OCI-LY7 (cell line): ENCODE measurements at regions not wholly inside any gene's neighbourhood (a gene's known extent, or its start where the extent isn't known, plus 50 kb on each side); places are given as distances from the start of the nearest gene placed in this dataset.

Experiments
- BruUV-seq: library from RNA; stranded (reverse); fragments of 400-500 nt; replicated peaks from 2 replicates; lab custom pipeline; 2021; lab: Mats Ljungman, UMichigan
- CTCF ChIA-PET: fragments of 300-600 bp; sonication (Branson Sonifier 250); formaldehyde crosslinking; loops from one replicate; lab custom pipeline; 2022; ENCODE audit warnings: antibody characterized with exemption; ENCODE audit not compliant: unreplicated experiment; lab: Charles Lee
- POLR2A ChIA-PET: fragments of 300-600 bp; sonication (Branson Sonifier 250); formaldehyde crosslinking; loops from one replicate; lab custom pipeline; 2022; ENCODE audit warnings: antibody characterized with exemption; lab: Charles Lee
- DNase-seq: peaks from one replicate; pipeline ENCODE4 v3.0.0-alpha.2; 2015; ENCODE audit warnings: low spot score
- H2AFZ ChIP-seq: fragments of 200-600 bp; sonication (generic), shearing (Covaris generic); 2 replicates; pipeline ENCODE4 v1.6.1; 2014; ENCODE audit warnings: mild to moderate bottlenecking, antibody characterized with exemption, low read length, moderate library complexity
- H3K27ac ChIP-seq: fragments of 200-600 bp; sonication (generic); 2 replicates; pipeline ENCODE4 v1.5.1; 2014; ENCODE audit warnings: mixed run types, low read depth, mild to moderate bottlenecking, moderate library complexity, low read length, inconsistent platforms; ENCODE audit not compliant: poor library complexity, severe bottlenecking
- H3K36me3 ChIP-seq: fragments of 200-600 bp; sonication (generic); 2 replicates; pipeline ENCODE4 v1.6.1; 2014; ENCODE audit warnings: mild to moderate bottlenecking, antibody characterized with exemption, low read length, moderate library complexity, mixed read lengths; ENCODE audit not compliant: insufficient read depth
- H3K4me1 ChIP-seq: fragments of 200-600 bp; sonication (generic); 2 replicates; pipeline ENCODE4 v1.5.1; 2014; ENCODE audit warnings: mild to moderate bottlenecking, low read length; ENCODE audit not compliant: insufficient read depth, poor library complexity, severe bottlenecking
- H3K4me2 ChIP-seq: fragments of 200-600 bp; sonication (generic); 2 replicates; pipeline ENCODE4 v1.6.1; 2014; ENCODE audit warnings: mild to moderate bottlenecking, low read length
- H3K4me3 ChIP-seq: fragments of 200-600 bp; sonication (generic); 2 replicates; pipeline ENCODE4 v1.5.1; 2014; ENCODE audit warnings: mild to moderate bottlenecking, low read depth, low read length; ENCODE audit not compliant: poor library complexity, severe bottlenecking
- H3K79me2 ChIP-seq: fragments of 200-600 bp; sonication (generic); 2 replicates; pipeline ENCODE4 v1.6.1; 2016; ENCODE audit warnings: low read depth, mild to moderate bottlenecking, low read length, moderate library complexity, mixed read lengths; ENCODE audit not compliant: insufficient read depth
- H3K9me2 ChIP-seq: fragments of 200-600 bp; sonication (generic); 2 replicates; pipeline ENCODE4 v1.6.1; 2016; ENCODE audit warnings: mild to moderate bottlenecking, low read length, mixed read lengths; ENCODE audit not compliant: insufficient read depth
- H3K9me3 ChIP-seq: fragments of 200-600 bp; sonication (generic); 2 replicates; pipeline ENCODE4 v1.6.1; 2014; ENCODE audit warnings: mild to moderate bottlenecking, mixed run types, low read length, mixed read lengths
- H4K20me1 ChIP-seq: fragments of 200-600 bp; sonication (generic); 2 replicates; pipeline ENCODE4 v1.6.1; 2014; ENCODE audit warnings: mild to moderate bottlenecking, antibody characterized with exemption, low read length, moderate library complexity, mixed read lengths; ENCODE audit not compliant: insufficient read depth
- EZH2phosphoT487 ChIP-seq: fragments of 200-600 bp; sonication (generic); IDR thresholded peaks from 2 replicates; pipeline ENCODE4 v1.6.1; 2018; ENCODE audit warnings: low read depth, borderline replicate concordance, mild to moderate bottlenecking, mixed run types, antibody characterized with exemption, low read length, moderate library complexity, mixed read lengths
- intact Hi-C: fragments of 100-400 bp; cut with micrococcal nuclease; formaldehyde crosslinking; loops from one replicate; pipeline ENCODE4 v1.10.0; 2022; ENCODE audit not compliant: unreplicated experiment
- TF ChIP-seq, protein P1 (sequence below): fragments of 200-600 bp; sonication (generic); conservative IDR thresholded peaks from 2 replicates; pipeline ENCODE4 v1.5.1; 2014; ENCODE audit warnings: mild to moderate bottlenecking, antibody characterized with exemption, low read length, moderate library complexity, mixed read lengths

DNA sequence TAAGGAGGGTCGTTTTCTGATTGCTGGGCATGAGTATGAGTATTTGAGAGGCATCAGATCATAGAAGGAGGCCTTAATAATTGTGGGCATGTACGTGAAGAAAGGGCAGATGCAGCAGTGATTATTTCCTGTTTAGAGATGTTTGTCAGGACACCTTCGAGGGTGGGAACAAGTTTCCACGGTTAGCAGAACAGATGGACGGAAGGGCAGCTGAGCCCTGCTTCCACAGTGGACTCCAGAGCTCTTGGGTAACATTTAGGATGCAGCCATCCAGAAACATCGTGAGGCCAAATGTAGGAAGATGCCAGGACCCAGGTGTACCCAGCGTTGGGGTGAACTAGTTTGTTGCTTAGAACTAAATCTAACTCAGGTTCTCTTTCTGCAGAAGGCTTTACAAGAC is 231.3 kb upstream of the FAT1 start:
- no TSS peak for BruUV-seq
- TF ChIP-seq, protein P1, sequence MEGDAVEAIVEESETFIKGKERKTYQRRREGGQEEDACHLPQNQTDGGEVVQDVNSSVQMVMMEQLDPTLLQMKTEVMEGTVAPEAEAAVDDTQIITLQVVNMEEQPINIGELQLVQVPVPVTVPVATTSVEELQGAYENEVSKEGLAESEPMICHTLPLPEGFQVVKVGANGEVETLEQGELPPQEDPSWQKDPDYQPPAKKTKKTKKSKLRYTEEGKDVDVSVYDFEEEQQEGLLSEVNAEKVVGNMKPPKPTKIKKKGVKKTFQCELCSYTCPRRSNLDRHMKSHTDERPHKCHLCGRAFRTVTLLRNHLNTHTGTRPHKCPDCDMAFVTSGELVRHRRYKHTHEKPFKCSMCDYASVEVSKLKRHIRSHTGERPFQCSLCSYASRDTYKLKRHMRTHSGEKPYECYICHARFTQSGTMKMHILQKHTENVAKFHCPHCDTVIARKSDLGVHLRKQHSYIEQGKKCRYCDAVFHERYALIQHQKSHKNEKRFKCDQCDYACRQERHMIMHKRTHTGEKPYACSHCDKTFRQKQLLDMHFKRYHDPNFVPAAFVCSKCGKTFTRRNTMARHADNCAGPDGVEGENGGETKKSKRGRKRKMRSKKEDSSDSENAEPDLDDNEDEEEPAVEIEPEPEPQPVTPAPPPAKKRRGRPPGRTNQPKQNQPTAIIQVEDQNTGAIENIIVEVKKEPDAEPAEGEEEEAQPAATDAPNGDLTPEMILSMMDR, result no peak
- TF ChIP-seq EZH2phosphoT487, result no peak
- Histone ChIP-seq H3K79me2 (no peaks in the 10 kb centered on the region), H3K4me1 (peaks cover 8% of the 10 kb centered on the region), H3K27ac (no peak overlapping the region), H3K4me2 (no peak overlapping the region), H3K4me3 (no peak overlapping the region), H3K9me2 (no peaks in the 10 kb centered on the region), H3K36me3 (no peaks in the 10 kb centered on the region), H4K20me1 (no peaks in the 10 kb centered on the region), H2AFZ (peak overlapping the region; percentile 32; the same call in 1 of the 2 replicates), H3K9me3 (no peaks in the 10 kb centered on the region)
- ChIA-PET POLR2A (no interaction called here), CTCF (no interaction called here)
- intact Hi-C loops, result no loop called here
- DNase-seq, result no peak

DNA sequence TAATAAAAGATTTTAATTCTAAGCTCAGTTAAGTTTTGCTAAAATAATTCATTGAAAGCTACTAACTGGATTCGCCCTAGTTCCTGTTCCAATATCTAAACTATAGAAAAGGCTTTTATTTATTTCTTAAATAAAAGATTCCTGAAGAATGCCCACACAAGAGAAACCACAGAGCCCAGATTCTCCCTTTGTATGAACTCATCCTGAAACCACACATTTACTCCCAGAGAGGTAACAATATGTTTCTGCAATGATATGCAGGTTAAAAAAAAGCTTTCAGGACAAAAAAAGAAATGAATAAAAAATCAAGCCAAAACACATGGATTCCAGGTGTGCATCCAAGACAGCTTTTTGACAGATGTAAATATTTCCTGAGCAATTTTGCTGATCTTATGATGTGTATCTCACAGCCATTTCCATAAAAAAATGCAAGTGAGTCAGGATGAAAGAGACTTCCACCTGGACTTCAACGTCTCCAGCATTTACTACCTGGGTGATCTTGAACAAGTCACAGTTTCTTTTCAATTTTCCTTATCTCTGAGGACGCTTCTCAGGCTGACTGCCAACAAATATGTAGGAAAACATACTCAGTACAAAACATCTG is 234.4 kb upstream of the FAT1 start:
- intact Hi-C loops, result no loop called here
- TF ChIP-seq EZH2phosphoT487, result no peak
- TF ChIP-seq, protein P1, result no peak
- Histone ChIP-seq H3K4me1 (no peaks in the 10 kb centered on the region), H3K4me2 (no peak overlapping the region), H3K36me3 (no peaks in the 10 kb centered on the region), H4K20me1 (no peaks in the 10 kb centered on the region), H2AFZ (no peak overlapping the region), H3K4me3 (no peak overlapping the region), H3K9me2 (no peaks in the 10 kb centered on the region), H3K9me3 (no peaks in the 10 kb centered on the region), H3K79me2 (no peaks in the 10 kb centered on the region), H3K27ac (no peak overlapping the region)
- no TSS peak for BruUV-seq
- CTCF ChIA-PET, result no interaction called here
- POLR2A ChIA-PET, result no interaction called here
- DNase-seq, result no peak

DNA sequence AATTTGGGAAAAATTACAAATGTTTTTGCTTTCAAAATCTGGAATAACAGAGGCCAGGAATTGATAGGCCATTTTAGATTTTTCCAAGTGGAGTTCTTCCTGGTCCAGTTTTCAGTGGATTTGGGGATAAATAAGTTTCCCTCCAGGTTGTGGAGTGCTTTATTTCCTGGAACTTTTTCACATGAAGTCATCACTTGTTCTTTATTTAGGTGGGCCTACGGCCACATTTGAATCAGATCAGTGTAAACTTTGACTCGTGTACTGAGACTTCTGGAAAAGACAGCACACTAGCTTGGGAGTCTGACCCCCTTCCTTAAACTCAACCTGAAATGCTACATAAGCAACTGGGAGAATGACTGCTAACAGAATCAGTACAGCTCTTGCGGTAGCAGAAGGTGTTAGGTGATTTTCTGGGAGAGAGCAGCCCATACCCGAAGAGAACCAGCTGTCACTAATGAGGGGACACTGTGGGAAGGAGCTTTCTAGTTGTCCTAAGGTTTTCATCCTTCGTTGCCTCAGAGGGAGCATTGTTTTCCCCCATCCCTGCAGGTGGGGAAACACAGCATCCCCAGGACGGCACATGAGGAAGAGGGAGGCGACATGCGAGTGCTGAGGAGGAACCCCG is 235.2 kb upstream of the FAT1 start:
- H3K9me3 ChIP-seq, result no peaks in the 10 kb centered on the region
- no peak overlapping the region for H2AFZ ChIP-seq
- no peaks in the 10 kb centered on the region for H4K20me1 ChIP-seq
- H3K4me3 ChIP-seq, result no peak overlapping the region
- intact Hi-C loops, result no loop called here
- H3K9me2 ChIP-seq, result no peaks in the 10 kb centered on the region
- no peaks in the 10 kb centered on the region for H3K36me3 ChIP-seq
- no peak overlapping the region for H3K27ac ChIP-seq
- H3K4me2 ChIP-seq, result no peak overlapping the region
- no peaks in the 10 kb centered on the region for H3K79me2 ChIP-seq
- BruUV-seq, result no TSS peak
- ChIA-PET POLR2A (no interaction called here), CTCF (no interaction called here)
- no peak for TF ChIP-seq EZH2phosphoT487
- TF ChIP-seq, protein P1, result no peak
- no peaks in the 10 kb centered on the region for H3K4me1 ChIP-seq
- DNase-seq, result no peak
